GM21515 (cell line): ENCODE measurements at regions not wholly inside any gene's neighbourhood (a gene's known extent, or its start where the extent isn't known, plus 50 kb on each side); places are given as distances from the start of the nearest gene placed in this dataset.

Experiments
- ATAC-seq: cut with Tn5 transposase; IDR thresholded peaks from one replicate; pipeline ENCODE4 v1.9.1; 2021; ENCODE audit not compliant: unreplicated experiment

- ATAC-seq, result no peak
Observed at GRCh38 chr6:114581293-114581692, 238.5 kb upstream of the HS3ST5 start.

- ATAC-seq, result no peak
Observed at GRCh38 chr6:114580882-114581281, 238.1 kb upstream of the HS3ST5 start.

GRCh38 chr6:114579486-114579885 is 236.7 kb upstream of the HS3ST5 start:
- ATAC-seq, result no peak

GRCh38 chr6:114577109-114577508 is 234.3 kb upstream of the HS3ST5 start:
- ATAC-seq, result no peak

GRCh38 chr6:114576330-114576729 is 233.5 kb upstream of the HS3ST5 start:
- ATAC-seq, result no peak

- no peak for ATAC-seq
Observed at GRCh38 chr6:114569669-114570068, 226.8 kb upstream of the HS3ST5 start.

GRCh38 chr6:114564302-114564933 is 221.6 kb upstream of the HS3ST5 start:
- no peak for ATAC-seq

- ATAC-seq, result no peak
Observed at GRCh38 chr6:114559419-114559818, 216.6 kb upstream of the HS3ST5 start.

- ATAC-seq, result no peak
Observed at GRCh38 chr6:114558153-114558552, 215.3 kb upstream of the HS3ST5 start.

- ATAC-seq, result no peak
Observed at GRCh38 chr6:114556846-114557488, 214.1 kb upstream of the HS3ST5 start.

GRCh38 chr6:114550316-114550715 is 207.5 kb upstream of the HS3ST5 start:
- no peak for ATAC-seq

- no peak for ATAC-seq
Observed at GRCh38 chr6:114543696-114544095, 200.9 kb upstream of the HS3ST5 start.

- ATAC-seq, result no peak
Observed at GRCh38 chr6:114541794-114542193, 199.0 kb upstream of the HS3ST5 start.

- ATAC-seq, result no peak
Observed at GRCh38 chr6:114537977-114538376, 195.2 kb upstream of the HS3ST5 start.

- ATAC-seq, result no peak
Observed at GRCh38 chr6:114534813-114535212, 192.0 kb upstream of the HS3ST5 start.

- ATAC-seq, result no peak
Observed at GRCh38 chr6:114524081-114524480, 181.3 kb upstream of the HS3ST5 start.

GRCh38 chr6:114523508-114523907 is 180.7 kb upstream of the HS3ST5 start:
- ATAC-seq, result no peak

- ATAC-seq, result no peak
Observed at GRCh38 chr6:114521926-114522325, 179.1 kb upstream of the HS3ST5 start.

- no peak for ATAC-seq
Observed at GRCh38 chr6:114520976-114521375, 178.2 kb upstream of the HS3ST5 start.

- no peak for ATAC-seq
Observed at GRCh38 chr6:114514170-114514569, 171.3 kb upstream of the HS3ST5 start.

- ATAC-seq, result no peak
Observed at GRCh38 chr6:114471450-114471849, 128.6 kb upstream of the HS3ST5 start.

GRCh38 chr6:114467931-114468330 is 125.1 kb upstream of the HS3ST5 start:
- ATAC-seq, result no peak

- no peak for ATAC-seq
Observed at GRCh38 chr6:114465511-114465910, 122.7 kb upstream of the HS3ST5 start.
